WTC11 (cell line): ENCODE measurements at regions not wholly inside any gene's neighbourhood (a gene's known extent, or its start where the extent isn't known, plus 50 kb on each side); places are given as distances from the start of the nearest gene placed in this dataset.

Source experiments
- ATAC-seq: fragments of 200-7000 bp; cut with Tn5 transposase; 2 replicates; pipeline ENCODE4 v1.10.0; 2021; ENCODE audit warnings: mild to moderate bottlenecking, moderate library complexity
- CTCF ChIA-PET: fragments of 300-600 bp; sonication (Branson Sonifier 250); formaldehyde crosslinking; loops from one replicate; lab custom pipeline; 2021; ENCODE audit warnings: antibody characterized with exemption; lab: Charles Lee
- POLR2A ChIA-PET: fragments of 350-600 bp; sonication (Branson Sonifier 250); formaldehyde crosslinking; loops from one replicate; lab custom pipeline; 2021; ENCODE audit warnings: antibody characterized with exemption; lab: Charles Lee
- DNase-seq: peaks from one replicate; pipeline ENCODE4 v3.0.0; 2021; ENCODE audit warnings: low spot score
- H3K27ac Mint-ChIP-seq: 2 replicates; pipeline ENCODE4 v1.8.0; 2021; ENCODE audit warnings: mixed read lengths
- H3K27me3 Mint-ChIP-seq: 2 replicates; pipeline ENCODE4 v1.8.0; 2021; ENCODE audit warnings: low read depth, mild to moderate bottlenecking, moderate library complexity, mixed read lengths
- H3K36me3 Mint-ChIP-seq: 2 replicates; pipeline ENCODE4 v1.8.0; 2021; ENCODE audit warnings: mixed read lengths
- H3K4me1 Mint-ChIP-seq: 2 replicates; pipeline ENCODE4 v1.8.0; 2022; ENCODE audit warnings: mixed read lengths
- H3K4me3 Mint-ChIP-seq: 2 replicates; pipeline ENCODE4 v1.8.0; 2021; ENCODE audit warnings: mild to moderate bottlenecking, moderate library complexity, mixed read lengths
- H3K9me3 Mint-ChIP-seq: 2 replicates; pipeline ENCODE4 v1.8.0; 2021; ENCODE audit warnings: mixed read lengths
- AFF4 ChIP-seq: sonication (generic); formaldehyde crosslinking; IDR thresholded peaks from 2 replicates; pipeline ENCODE4 v1.8.1; 2023; ENCODE audit warnings: mild to moderate bottlenecking, missing genetic modification reagents, borderline replicate concordance
- ARID4B ChIP-seq: sonication (generic); formaldehyde crosslinking; IDR thresholded peaks from 2 replicates; pipeline ENCODE4 v1.8.0; 2023; ENCODE audit warnings: missing genetic modification reagents, mild to moderate bottlenecking, borderline replicate concordance
- CTCF ChIP-seq: fragments of 200-600 bp; IDR thresholded peaks from 2 replicates; pipeline ENCODE4 v1.8.0; 2022; ENCODE audit warnings: antibody characterized with exemption
- GTF2I ChIP-seq: fragments of 250-450 bp; sonication (Bioruptor Pico); conservative IDR thresholded peaks from 2 replicates; pipeline ENCODE4 v1.4.0; 2021; ENCODE audit warnings: mild to moderate bottlenecking
- IRF1 ChIP-seq: sonication (generic); formaldehyde crosslinking; IDR thresholded peaks from 2 replicates; pipeline ENCODE4 v1.8.0; 2023; ENCODE audit warnings: missing genetic modification reagents
- MAX ChIP-seq: sonication (generic); formaldehyde crosslinking; IDR thresholded peaks from 2 replicates; pipeline ENCODE4 v1.8.0; 2022; ENCODE audit warnings: mild to moderate bottlenecking, missing genetic modification reagents
- MYBL2 ChIP-seq: sonication (generic); formaldehyde crosslinking; IDR thresholded peaks from 2 replicates; pipeline ENCODE4 v1.8.1; 2023; ENCODE audit warnings: mild to moderate bottlenecking, moderate library complexity, missing genetic modification reagents
- NFE2L1 ChIP-seq: sonication (generic); formaldehyde crosslinking; IDR thresholded peaks from 2 replicates; pipeline ENCODE4 v1.8.1; 2023; ENCODE audit warnings: missing genetic modification reagents
- PREB ChIP-seq: sonication (generic); formaldehyde crosslinking; IDR thresholded peaks from 2 replicates; pipeline ENCODE4 v1.8.1; 2022; ENCODE audit warnings: mild to moderate bottlenecking, missing genetic modification reagents, moderate library complexity, borderline replicate concordance
- RELA ChIP-seq: sonication (generic); formaldehyde crosslinking; IDR thresholded peaks from 2 replicates; pipeline ENCODE4 v1.8.1; 2022; ENCODE audit warnings: missing genetic modification reagents, mild to moderate bottlenecking, borderline replicate concordance
- STAT6 ChIP-seq: sonication (generic); formaldehyde crosslinking; conservative IDR thresholded peaks from 2 replicates; pipeline ENCODE4 v1.8.1; 2023; ENCODE audit warnings: mild to moderate bottlenecking, low read depth, missing genetic modification reagents, moderate library complexity
- TCF7 ChIP-seq: sonication (generic); formaldehyde crosslinking; IDR thresholded peaks from 2 replicates; pipeline ENCODE4 v1.8.0; 2022; ENCODE audit warnings: mild to moderate bottlenecking, low read depth, missing genetic modification reagents, moderate library complexity
- ZBTB21 ChIP-seq: sonication (generic); formaldehyde crosslinking; IDR thresholded peaks from 2 replicates; pipeline ENCODE4 v1.8.1; 2023; ENCODE audit warnings: mild to moderate bottlenecking, missing genetic modification reagents, borderline replicate concordance
- ZNF138 ChIP-seq: sonication (generic); formaldehyde crosslinking; conservative IDR thresholded peaks from 2 replicates; pipeline ENCODE4 v1.8.1; 2022; ENCODE audit warnings: mild to moderate bottlenecking, moderate library complexity, missing genetic modification reagents
- ZNF219 ChIP-seq: sonication (generic); formaldehyde crosslinking; IDR thresholded peaks from 2 replicates; pipeline ENCODE4 v1.8.0; 2023; ENCODE audit warnings: missing genetic modification reagents, mild to moderate bottlenecking, borderline replicate concordance
- ZNF416 ChIP-seq: fragments of 250-450 bp; sonication (Bioruptor Pico); IDR thresholded peaks from 2 replicates; pipeline ENCODE4 v1.9.0; 2021; ENCODE audit warnings: mild to moderate bottlenecking, inconsistent platforms
- ZNF423 ChIP-seq: fragments of 250-450 bp; sonication (Bioruptor Pico); IDR thresholded peaks from 2 replicates; pipeline ENCODE4 v2.1.2; 2022; ENCODE audit warnings: mild to moderate bottlenecking, moderate library complexity
- ZNF512 ChIP-seq: sonication (generic); formaldehyde crosslinking; IDR thresholded peaks from 2 replicates; pipeline ENCODE4 v1.8.1; 2022; ENCODE audit warnings: missing genetic modification reagents, borderline replicate concordance
- ZNF671 ChIP-seq: fragments of 250-450 bp; sonication (Bioruptor Pico); IDR thresholded peaks from 2 replicates; pipeline ENCODE4 v1.8.0; 2021; ENCODE audit warnings: mild to moderate bottlenecking

- no peak for TF ChIP-seq ZNF219 (CRISPR knock-in tag)
- no peak for TF ChIP-seq ZNF416 (CRISPR knock-in tag)
- no peak for TF ChIP-seq MAX (CRISPR knock-in tag)
- TF ChIP-seq ZNF138 (CRISPR knock-in tag): no peak
- TF ChIP-seq ZNF423: no peak
- TF ChIP-seq IRF1 (CRISPR knock-in tag): no peak
- no peak for TF ChIP-seq ZNF512 (CRISPR knock-in tag)
- TF ChIP-seq CTCF: no peak
- TF ChIP-seq PREB (CRISPR knock-in tag): no peak
- TF ChIP-seq NFE2L1 (CRISPR knock-in tag): no peak
- TF ChIP-seq, all 79 proteins: peak for 0
Observed at GRCh38 chr3:44173263-44173662, 68.4 kb upstream of the TOPAZ1 start (continued).

GRCh38 chr3:44175070-44175469 is 66.6 kb upstream of the TOPAZ1 start:
- H3K27me3 Mint-ChIP-seq: peaks cover 6% of the 10 kb centered on the region
- POLR2A ChIA-PET: no interaction called here
- TF ChIP-seq MYBL2 (CRISPR knock-in tag): no peak
- TF ChIP-seq GTF2I: no peak
- TF ChIP-seq ARID4B (CRISPR knock-in tag): no peak
- TF ChIP-seq TCF7 (CRISPR knock-in tag): no peak
- no peak for TF ChIP-seq STAT6
- TF ChIP-seq RELA (CRISPR knock-in tag): no peak
- no peak for TF ChIP-seq ZNF671 (CRISPR knock-in tag)
- TF ChIP-seq ZBTB21 (CRISPR knock-in tag): no peak
- no peak for TF ChIP-seq AFF4 (CRISPR knock-in tag)

More at GRCh38 chr3:44175070-44175469, 66.6 kb upstream of the TOPAZ1 start:
- no peak overlapping the region for H3K4me3 Mint-ChIP-seq
- DNase-seq (no peak), ATAC-seq (no peak)
- H3K27ac Mint-ChIP-seq: no peak overlapping the region
- H3K36me3 Mint-ChIP-seq: no peaks in the 10 kb centered on the region
- no peaks in the 10 kb centered on the region for H3K4me1 Mint-ChIP-seq
- CTCF ChIA-PET: no interaction called here
- peaks cover 20% of the 10 kb centered on the region for H3K9me3 Mint-ChIP-seq
